Peyer's patch (tissue), 4 donors: ENCODE measurements at regions not wholly inside any gene's neighbourhood (a gene's known extent, or its start where the extent isn't known, plus 50 kb on each side); places are given as distances from the start of the nearest gene placed in this dataset.

Experiments used
- POLR2A ChIP-seq, 2 donors: fragments of 450-650 bp; IDR thresholded peaks; one replicate each; pipeline ENCODE4 v1.5.1; 2017; ENCODE audit warnings: antibody characterized with exemption in 2 of 2, mild to moderate bottlenecking in 2 of 2, moderate library complexity in 2 of 2
- TF ChIP-seq, protein P1 (sequence below), 6 experiments: fragments of 450-650 bp in 4 of 6; fragments of 200-600 bp in 2 of 6; sonication (generic) in 1 of 6; IDR thresholded peaks; one replicate each; pipeline ENCODE4 v1.5.1; 2017 to 2019; ENCODE audit warnings: antibody characterized with exemption in 6 of 6, mild to moderate bottlenecking in 3 of 6, moderate library complexity in 1 of 6

DNA sequence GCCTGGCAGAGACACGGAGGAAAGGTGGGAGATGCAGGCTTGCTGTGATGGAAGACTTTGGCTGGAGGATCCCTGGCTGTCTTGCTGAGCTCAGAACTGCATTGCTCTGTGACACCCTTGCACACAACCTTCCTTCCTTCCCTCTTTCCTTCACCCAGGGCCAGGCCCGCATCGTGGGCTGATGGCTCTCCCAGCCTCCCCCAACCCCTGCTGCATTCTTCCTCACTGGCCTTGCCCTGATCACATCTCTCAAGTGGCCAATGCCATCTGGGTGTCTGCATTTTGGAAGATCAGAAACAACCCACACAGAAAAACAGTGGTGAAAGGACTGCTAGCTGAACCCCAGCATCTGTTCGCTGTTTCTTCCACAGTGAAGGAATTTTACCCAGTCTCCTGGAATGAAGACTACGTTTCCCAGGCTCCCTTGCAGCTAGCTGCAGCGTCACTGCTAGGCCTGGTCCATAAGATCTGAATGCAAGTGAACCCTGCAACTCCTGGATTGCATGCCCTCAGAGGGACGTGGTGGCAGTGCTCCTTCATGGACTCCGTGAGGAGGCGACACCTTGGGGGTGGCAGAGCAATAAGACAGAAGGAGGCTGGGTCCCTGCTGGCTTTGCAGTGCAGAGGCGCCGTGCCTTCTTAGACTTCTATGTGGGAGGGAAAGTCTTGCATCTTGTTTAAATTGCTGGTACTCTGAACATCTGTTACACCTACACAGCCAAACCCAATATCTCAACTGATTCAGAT is 78.9 kb upstream of the YWHAQ start:
- no peak for TF ChIP-seq POLR2A (IDR thresholded peaks at IDR 0.05)
- TF ChIP-seq, protein P1, sequence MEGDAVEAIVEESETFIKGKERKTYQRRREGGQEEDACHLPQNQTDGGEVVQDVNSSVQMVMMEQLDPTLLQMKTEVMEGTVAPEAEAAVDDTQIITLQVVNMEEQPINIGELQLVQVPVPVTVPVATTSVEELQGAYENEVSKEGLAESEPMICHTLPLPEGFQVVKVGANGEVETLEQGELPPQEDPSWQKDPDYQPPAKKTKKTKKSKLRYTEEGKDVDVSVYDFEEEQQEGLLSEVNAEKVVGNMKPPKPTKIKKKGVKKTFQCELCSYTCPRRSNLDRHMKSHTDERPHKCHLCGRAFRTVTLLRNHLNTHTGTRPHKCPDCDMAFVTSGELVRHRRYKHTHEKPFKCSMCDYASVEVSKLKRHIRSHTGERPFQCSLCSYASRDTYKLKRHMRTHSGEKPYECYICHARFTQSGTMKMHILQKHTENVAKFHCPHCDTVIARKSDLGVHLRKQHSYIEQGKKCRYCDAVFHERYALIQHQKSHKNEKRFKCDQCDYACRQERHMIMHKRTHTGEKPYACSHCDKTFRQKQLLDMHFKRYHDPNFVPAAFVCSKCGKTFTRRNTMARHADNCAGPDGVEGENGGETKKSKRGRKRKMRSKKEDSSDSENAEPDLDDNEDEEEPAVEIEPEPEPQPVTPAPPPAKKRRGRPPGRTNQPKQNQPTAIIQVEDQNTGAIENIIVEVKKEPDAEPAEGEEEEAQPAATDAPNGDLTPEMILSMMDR (IDR thresholded peaks at IDR 0.05), result no peak
